ENCODE measurements at regions not wholly inside any gene's neighbourhood (a gene's known extent, or its start where the extent isn't known, plus 50 kb on each side); places are given as distances from the start of the nearest gene placed in this dataset.

DNA sequence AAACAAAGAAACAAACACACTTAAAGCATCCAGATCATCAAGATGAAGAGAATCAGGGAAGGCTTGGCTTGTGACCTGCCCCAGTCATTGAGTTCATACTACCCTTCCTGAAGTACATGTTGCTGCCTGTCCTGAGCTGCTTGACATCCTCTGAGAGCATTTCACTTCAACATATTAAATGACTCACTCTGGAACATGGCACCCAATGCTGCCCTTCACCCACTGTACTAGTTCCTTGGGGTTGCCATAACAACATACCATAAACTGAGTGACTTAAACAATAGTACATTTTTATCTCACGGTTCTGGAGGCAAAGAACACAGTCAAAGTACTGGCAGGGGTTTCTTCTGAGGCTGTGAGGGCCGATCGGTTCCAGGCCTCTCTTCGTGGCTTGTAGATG, 371.3 kb downstream of the RNF144A start:
- Histone ChIP-seq H3K36me3 (ENCODE audit: insufficient read depth, low read length) (no peaks in the 10 kb centered on the region), H3K4me3 (ENCODE audit: low read length, poor library complexity, severe bottlenecking) (no peak overlapping the region), H3K27me3 (ENCODE audit: insufficient read depth, low read length, poor library complexity, severe bottlenecking) (no peaks in the 10 kb centered on the region), H3K9ac (ENCODE audit: low read depth, low read length, poor library complexity, severe bottlenecking) (no peak overlapping the region), H3K4me1 (ENCODE audit: insufficient read depth, low read length, poor library complexity, severe bottlenecking) (no peaks in the 10 kb centered on the region), H3K4me2 (ENCODE audit: low read depth, low read length, poor library complexity, severe bottlenecking) (no peak overlapping the region), H3K9me3 (ENCODE audit: insufficient read depth, low read depth, low read length) (no peaks in the 10 kb centered on the region), H4K20me1 (ENCODE audit: insufficient read depth, low read length, poor library complexity, severe bottlenecking) (no peaks in the 10 kb centered on the region), H3F3A (ENCODE audit: low read depth) (no peaks in the 10 kb centered on the region), H3K79me2 (ENCODE audit: insufficient read depth, low read length) (no peaks in the 10 kb centered on the region), H3K9me2 (replicated peaks; ENCODE audit: low read depth, low read length) (no peaks in the 10 kb centered on the region), H2AFZ (ENCODE audit: low read length) (no peak overlapping the region)
- TF ChIP-seq, protein P1, sequence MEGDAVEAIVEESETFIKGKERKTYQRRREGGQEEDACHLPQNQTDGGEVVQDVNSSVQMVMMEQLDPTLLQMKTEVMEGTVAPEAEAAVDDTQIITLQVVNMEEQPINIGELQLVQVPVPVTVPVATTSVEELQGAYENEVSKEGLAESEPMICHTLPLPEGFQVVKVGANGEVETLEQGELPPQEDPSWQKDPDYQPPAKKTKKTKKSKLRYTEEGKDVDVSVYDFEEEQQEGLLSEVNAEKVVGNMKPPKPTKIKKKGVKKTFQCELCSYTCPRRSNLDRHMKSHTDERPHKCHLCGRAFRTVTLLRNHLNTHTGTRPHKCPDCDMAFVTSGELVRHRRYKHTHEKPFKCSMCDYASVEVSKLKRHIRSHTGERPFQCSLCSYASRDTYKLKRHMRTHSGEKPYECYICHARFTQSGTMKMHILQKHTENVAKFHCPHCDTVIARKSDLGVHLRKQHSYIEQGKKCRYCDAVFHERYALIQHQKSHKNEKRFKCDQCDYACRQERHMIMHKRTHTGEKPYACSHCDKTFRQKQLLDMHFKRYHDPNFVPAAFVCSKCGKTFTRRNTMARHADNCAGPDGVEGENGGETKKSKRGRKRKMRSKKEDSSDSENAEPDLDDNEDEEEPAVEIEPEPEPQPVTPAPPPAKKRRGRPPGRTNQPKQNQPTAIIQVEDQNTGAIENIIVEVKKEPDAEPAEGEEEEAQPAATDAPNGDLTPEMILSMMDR (conservative IDR thresholded peaks at IDR 0.05; ENCODE audit: low read length): no peak
- no peak for TF ChIP-seq EZH2phosphoT487 (IDR thresholded peaks at IDR 0.05; ENCODE audit: borderline replicate concordance)

DNA sequence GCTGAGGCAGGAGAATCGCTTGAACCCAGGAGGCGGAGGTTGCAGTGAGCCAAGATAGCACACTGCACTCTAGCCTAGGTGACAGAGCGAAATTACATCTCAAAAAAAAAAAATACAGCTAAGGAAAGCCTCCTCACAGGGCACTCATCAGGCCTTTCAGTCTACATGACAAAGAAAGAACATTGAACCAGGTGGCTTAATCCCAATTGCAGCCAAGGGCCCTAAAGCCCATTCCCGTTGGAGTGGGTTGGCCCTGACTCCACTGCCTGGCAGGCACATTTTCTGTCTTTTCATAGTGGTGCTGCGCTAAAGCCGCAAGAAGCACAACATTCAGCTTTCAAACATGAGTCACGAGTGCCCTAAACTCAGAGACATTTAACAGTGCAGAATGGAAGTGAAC, 372.5 kb downstream of the RNF144A start:
- H3K4me1 ChIP-seq (ENCODE audit: insufficient read depth, low read length, poor library complexity, severe bottlenecking): no peaks in the 10 kb centered on the region
- no peaks in the 10 kb centered on the region for H3K9me3 ChIP-seq (ENCODE audit: insufficient read depth, low read depth, low read length)
- H3F3A ChIP-seq (ENCODE audit: low read depth): no peaks in the 10 kb centered on the region
- H3K36me3 ChIP-seq (ENCODE audit: insufficient read depth, low read length): no peaks in the 10 kb centered on the region
- no peaks in the 10 kb centered on the region for H3K27me3 ChIP-seq (ENCODE audit: insufficient read depth, low read length, poor library complexity, severe bottlenecking)
- no peak for TF ChIP-seq EZH2phosphoT487 (IDR thresholded peaks at IDR 0.05; ENCODE audit: borderline replicate concordance)
- TF ChIP-seq, protein P1 (conservative IDR thresholded peaks at IDR 0.05; ENCODE audit: low read length): no peak
- no peak overlapping the region for H3K4me2 ChIP-seq (ENCODE audit: low read depth, low read length, poor library complexity, severe bottlenecking)
- H2AFZ ChIP-seq (ENCODE audit: low read length): no peak overlapping the region
- no peaks in the 10 kb centered on the region for H4K20me1 ChIP-seq (ENCODE audit: insufficient read depth, low read length, poor library complexity, severe bottlenecking)
- no peaks in the 10 kb centered on the region for H3K9me2 ChIP-seq (replicated peaks; ENCODE audit: low read depth, low read length)
- no peaks in the 10 kb centered on the region for H3K79me2 ChIP-seq (ENCODE audit: insufficient read depth, low read length)
- H3K4me3 ChIP-seq (ENCODE audit: low read length, poor library complexity, severe bottlenecking): no peak overlapping the region
- no peak overlapping the region for H3K9ac ChIP-seq (ENCODE audit: low read depth, low read length, poor library complexity, severe bottlenecking)

DNA sequence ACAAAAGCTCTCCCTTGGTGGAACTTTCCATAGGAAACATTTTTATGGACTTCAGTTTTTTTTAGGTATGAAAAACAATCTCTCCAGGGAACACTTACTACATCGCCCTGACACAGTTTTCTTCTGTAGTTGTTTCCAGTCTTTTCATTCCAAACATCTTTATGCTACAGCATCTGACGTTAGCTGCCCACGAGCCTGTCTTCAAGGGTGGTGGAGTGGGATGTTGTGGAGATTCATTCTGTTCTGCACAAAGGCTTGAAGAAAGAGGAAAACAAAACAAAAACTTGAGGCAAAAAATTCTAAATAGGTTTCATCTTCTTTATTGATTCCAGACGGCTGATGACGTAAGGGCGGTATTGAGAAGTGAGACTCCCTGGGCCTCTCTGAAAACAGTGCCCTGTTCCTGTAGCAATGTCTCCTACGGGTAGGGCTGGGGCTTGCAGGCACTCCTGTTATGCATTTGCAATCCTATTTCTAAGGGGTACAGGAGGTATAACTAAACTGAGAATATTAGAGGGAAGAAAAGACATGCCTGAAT, 375.0 kb downstream of the RNF144A start:
- Histone ChIP-seq H2AFZ (ENCODE audit: low read length) (no peak overlapping the region), H3K36me3 (ENCODE audit: insufficient read depth, low read length) (no peaks in the 10 kb centered on the region), H3K4me3 (ENCODE audit: low read length, poor library complexity, severe bottlenecking) (no peak overlapping the region), H4K20me1 (ENCODE audit: insufficient read depth, low read length, poor library complexity, severe bottlenecking) (no peaks in the 10 kb centered on the region), H3K9me2 (replicated peaks; ENCODE audit: low read depth, low read length) (no peaks in the 10 kb centered on the region), H3K27me3 (ENCODE audit: insufficient read depth, low read length, poor library complexity, severe bottlenecking) (no peaks in the 10 kb centered on the region), H3K9me3 (ENCODE audit: insufficient read depth, low read depth, low read length) (no peaks in the 10 kb centered on the region), H3K4me2 (ENCODE audit: low read depth, low read length, poor library complexity, severe bottlenecking) (no peak overlapping the region), H3K9ac (ENCODE audit: low read depth, low read length, poor library complexity, severe bottlenecking) (no peak overlapping the region), H3F3A (ENCODE audit: low read depth) (no peaks in the 10 kb centered on the region), H3K79me2 (ENCODE audit: insufficient read depth, low read length) (no peaks in the 10 kb centered on the region), H3K4me1 (ENCODE audit: insufficient read depth, low read length, poor library complexity, severe bottlenecking) (no peaks in the 10 kb centered on the region)
- TF ChIP-seq EZH2phosphoT487 (IDR thresholded peaks at IDR 0.05; ENCODE audit: borderline replicate concordance): no peak
- TF ChIP-seq, protein P1 (conservative IDR thresholded peaks at IDR 0.05; ENCODE audit: low read length): no peak

Measured in Loucy (cell line).